GM21619 (cell line): ENCODE measurements at regions not wholly inside any gene's neighbourhood (a gene's known extent, or its start where the extent isn't known, plus 50 kb on each side); places are given as distances from the start of the nearest gene placed in this dataset.
"Not testable (repeated sequence)": the region's sequence is repeated elsewhere in the genome, so short reads cannot be mapped to it uniquely, and the experiment has no call there.

Experiments
- ATAC-seq: cut with Tn5 transposase; IDR thresholded peaks from one replicate; pipeline ENCODE4 v1.9.1; 2021; ENCODE audit not compliant: unreplicated experiment

GRCh38 chr13:90908792-90909191 lies 438.7 kb upstream of the MIR17HG start:
- no peak for ATAC-seq

DNA sequence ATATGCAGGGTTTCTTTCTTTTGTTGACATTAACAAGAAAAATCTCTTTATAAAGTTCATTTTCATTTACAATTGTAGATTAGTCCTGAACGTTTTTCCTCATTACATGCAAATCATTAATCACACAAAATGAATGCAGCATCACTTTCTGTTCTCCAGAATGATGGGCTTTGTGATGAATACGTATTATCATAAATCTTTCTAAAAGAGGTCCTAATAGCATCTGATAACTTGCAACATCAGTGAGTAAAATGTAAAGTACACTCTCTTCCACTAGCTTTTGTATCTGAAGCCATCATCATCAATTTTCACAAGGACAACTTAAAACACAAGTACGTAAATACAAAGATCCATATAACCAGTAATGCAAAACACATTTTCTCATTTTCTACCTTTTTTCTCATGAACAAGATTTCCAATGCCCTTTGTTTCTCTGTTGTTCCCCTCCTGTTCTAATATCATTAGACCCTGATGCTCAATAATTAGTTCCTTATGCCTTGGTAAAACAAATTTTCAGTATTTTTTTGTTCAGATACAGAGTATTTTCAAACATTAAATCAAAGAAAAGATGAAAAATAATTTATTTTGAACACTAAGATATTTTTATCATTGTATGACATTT lies 437.4 kb upstream of the MIR17HG start:
- no peak for ATAC-seq

DNA sequence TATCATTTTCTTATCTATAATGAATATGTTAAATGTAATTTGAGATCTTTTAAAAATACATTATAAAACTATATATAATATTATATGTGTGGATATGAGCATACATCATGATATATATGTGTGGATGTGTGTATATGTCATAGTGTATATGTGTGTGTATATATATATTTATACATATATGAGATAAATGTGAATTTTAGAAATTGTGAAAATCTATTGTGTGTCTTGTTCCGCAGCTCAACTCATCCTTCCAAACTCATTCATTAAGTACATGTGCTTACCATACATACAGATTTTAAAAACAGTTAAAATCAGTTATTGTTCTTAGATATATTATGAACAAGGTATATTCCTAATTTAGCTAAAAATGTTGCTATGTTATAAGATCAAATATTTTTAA lies 435.2 kb upstream of the MIR17HG start:
- no peak for ATAC-seq

DNA sequence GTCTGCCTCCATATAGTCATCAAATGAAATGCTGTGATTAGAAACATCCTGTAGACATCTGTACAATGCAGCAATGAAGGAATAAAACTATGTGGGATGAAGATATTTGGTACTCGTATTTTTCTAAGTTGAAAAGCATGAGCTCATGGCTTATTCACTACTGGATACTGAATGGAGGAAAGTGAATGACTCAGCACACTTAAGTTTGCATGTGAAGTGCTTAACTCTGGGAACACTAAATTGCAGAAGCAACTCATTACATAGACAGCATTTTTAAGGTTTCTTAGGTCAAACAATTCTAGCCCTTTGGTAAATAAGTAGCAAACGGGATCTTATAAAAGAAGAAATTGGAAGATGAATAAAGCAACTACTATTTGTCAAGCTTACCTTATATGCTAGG lies 429.0 kb upstream of the MIR17HG start:
- no peak for ATAC-seq

DNA sequence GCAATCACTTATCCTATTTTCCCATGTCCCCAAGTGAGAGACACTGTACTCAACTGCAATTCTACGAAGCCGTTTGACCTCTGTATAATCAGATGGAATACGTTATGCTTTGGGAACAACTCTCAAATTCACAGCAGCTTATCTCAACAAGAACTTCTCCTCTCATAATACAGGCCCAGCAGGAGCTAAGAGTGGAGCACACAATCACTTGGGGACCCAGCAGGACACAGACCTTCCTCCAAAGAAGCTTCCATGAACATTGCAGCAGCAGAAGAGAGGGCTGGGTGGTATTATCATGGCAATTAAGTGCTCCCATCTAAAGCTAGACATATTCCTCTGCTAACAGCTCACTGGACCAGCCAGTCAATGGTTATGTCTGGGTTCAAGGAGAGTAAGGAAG lies 428.3 kb upstream of the MIR17HG start:
- ATAC-seq = no peak

- ATAC-seq = no peak
Measured at GRCh38 chr13:90926459-90926858, 421.0 kb upstream of the MIR17HG start.

- ATAC-seq = no peak
Measured at GRCh38 chr13:90928109-90928508, 419.4 kb upstream of the MIR17HG start.

GRCh38 chr13:90933097-90933826 lies 414.2 kb upstream of the MIR17HG start:
- ATAC-seq = no peak

DNA sequence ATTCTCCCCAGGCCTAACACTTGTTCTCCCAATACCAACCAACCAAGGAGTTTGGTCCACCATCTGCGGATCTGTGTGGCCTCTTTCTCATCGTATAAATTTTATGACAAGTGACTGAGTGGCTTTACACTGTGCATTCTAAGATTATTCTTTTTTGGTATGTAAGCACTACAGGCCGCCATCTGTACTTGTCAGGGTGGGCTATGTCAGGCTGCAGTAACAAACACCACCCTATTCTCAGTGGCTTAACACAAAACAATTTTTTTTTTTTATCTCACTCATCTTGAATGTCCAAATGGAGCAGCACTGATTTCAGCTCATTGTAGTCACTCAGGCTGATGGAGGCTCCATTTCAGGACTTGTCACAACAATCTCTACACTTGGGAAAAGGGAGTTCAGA lies 412.7 kb upstream of the MIR17HG start:
- ATAC-seq = no peak

GRCh38 chr13:90938848-90939247 lies 408.6 kb upstream of the MIR17HG start:
- ATAC-seq = no peak

GRCh38 chr13:90943946-90944345 lies 403.5 kb upstream of the MIR17HG start:
- no peak for ATAC-seq

GRCh38 chr13:90945146-90945545 lies 402.3 kb upstream of the MIR17HG start:
- ATAC-seq = not testable (repeated sequence)

DNA sequence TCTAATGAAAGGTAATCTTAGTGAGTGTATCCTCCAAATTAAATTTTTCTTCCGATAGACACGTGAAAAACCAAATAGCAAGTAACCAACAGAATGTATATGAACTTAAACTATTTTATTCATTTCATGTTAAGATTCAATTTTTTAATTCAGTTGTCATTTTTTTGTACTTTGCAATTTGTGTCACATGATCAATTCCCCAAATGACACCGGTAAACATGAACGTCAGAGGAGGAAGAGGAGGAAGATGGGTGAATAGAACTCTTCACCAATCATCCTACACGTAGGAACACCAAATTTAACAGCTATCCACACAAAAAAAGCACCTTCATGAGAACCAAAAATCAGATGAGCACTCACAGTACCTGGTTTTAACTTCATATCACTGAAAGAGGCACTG lies 401.4 kb upstream of the MIR17HG start:
- ATAC-seq = not testable (repeated sequence)

GRCh38 chr13:90947976-90948375 lies 399.5 kb upstream of the MIR17HG start:
- no peak for ATAC-seq

DNA sequence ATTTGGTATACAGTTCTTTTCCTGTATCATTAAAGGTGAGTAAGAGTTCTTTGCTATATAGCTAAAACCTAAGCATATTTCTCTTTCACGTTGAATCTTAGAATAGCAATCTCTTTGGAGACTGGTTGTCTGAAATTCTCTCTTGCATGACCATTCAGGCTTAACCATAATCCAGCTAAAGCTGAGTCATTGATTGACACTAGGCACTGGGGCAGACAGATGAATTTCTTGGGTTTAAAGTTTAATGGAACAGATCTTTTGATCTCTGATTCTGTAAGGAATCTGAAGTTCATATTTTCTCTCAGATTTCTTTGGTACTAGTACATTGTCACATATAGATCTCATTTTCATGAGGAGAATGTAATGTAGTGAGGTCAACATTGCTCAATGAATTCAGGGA lies 397.3 kb upstream of the MIR17HG start:
- no peak for ATAC-seq

GRCh38 chr13:90951663-90952062 lies 395.8 kb upstream of the MIR17HG start:
- no peak for ATAC-seq

- no peak for ATAC-seq
Measured at GRCh38 chr13:90952326-90952725, 395.2 kb upstream of the MIR17HG start.

DNA sequence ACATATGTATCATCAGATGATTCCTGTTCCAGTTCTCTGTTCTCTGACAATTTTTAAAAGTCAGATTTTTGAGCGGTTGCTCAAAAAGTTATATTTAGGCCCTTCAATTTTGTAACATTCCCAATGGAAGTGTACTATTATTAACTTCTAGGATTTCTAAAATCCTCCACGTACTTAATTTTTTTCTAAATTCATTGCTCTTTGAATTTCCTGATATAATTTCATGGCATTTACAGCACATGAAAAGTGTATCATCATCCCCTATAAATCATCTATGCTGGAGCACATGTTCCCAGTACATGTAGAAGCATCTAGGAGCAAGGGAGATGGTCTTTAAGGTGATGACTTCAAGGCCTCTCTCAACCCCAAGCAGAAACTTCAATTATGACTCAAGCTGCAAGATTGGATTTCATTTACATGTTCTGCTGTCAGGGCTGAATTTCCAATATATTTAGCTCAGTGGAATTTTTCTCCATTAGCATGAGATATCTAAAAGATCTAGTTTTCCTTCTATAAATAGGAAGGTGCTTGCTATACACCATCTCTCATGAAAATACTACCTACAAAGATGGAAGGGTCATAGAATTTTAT lies 392.8 kb upstream of the MIR17HG start:
- no peak for ATAC-seq

- ATAC-seq = no peak
Measured at GRCh38 chr13:90956031-90956430, 391.5 kb upstream of the MIR17HG start.

DNA sequence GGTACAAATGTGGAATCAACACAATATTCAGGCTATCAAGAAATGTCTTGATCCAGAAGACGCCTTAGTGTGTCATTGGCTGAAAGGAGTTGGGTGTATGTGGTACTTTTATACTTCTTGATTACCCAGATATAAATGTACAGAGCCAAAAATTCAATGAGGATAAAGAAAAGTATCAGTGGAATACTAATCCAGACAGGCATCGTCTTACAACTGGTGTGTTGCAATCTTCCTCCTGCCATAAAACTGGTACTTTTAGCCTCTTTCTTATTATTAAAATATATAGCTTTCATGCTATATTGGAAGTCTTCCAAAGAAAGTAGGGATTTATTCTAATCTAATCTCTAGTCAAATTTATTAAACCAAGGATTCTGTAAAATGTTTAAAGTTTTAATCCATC lies 388.6 kb upstream of the MIR17HG start:
- ATAC-seq = no peak

DNA sequence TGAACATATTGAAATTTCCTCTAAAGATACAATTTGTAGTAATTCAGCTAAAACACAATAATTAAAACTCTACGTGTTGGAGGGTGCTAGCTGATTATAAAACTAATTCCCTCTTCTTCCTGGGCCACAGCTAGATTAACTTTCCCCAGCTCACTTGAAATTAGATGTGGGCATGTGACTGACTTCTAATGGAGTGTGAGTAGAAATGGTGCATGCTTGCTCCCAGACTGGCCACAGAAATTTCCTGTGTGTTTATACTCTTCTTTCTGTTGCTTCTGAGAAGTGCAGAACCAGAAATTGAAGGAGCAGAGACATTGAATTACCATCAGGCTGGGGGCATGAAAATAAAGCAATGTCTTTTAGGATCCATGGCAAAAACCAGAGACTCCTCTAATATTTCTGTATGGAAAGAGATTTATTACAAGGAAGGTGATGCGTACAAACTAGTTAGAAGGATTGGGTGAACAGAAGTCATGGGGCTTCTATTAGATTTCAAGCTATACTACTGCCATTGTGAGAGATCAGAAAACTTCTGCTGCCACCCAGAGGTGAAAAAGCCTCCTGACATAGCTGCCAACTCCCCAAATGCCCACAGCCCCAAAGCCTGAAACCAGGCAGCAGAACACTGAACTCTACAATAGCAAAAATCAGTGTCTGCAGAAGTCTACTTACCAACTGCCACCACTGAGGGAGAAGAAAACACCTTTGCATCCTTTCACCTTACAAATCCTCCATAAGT lies 379.2 kb upstream of the MIR17HG start:
- ATAC-seq = no peak
